Urinary bladder (tissue), 3 donors: ENCODE measurements at regions not wholly inside any gene's neighbourhood (a gene's known extent, or its start where the extent isn't known, plus 50 kb on each side); places are given as distances from the start of the nearest gene placed in this dataset.

Source experiments
- DNase-seq: peaks from one replicate; pipeline ENCODE4 v3.0.0-alpha.2; 2015; ENCODE audit errors: extremely low spot score
- H3K27ac ChIP-seq: one replicate; pipeline ENCODE4 v1.5.1; 2013; ENCODE audit warnings: low read depth, mild to moderate bottlenecking, moderate library complexity
- H3K36me3 ChIP-seq: one replicate; pipeline ENCODE4 v1.6.1; 2013; ENCODE audit warnings: mild to moderate bottlenecking, moderate library complexity; ENCODE audit not compliant: insufficient read depth
- H3K4me1 ChIP-seq: one replicate; pipeline ENCODE4 v1.6.1; 2013; ENCODE audit warnings: mild to moderate bottlenecking, moderate library complexity; ENCODE audit not compliant: insufficient read depth
- H3K4me3 ChIP-seq: one replicate; pipeline ENCODE4 v1.5.1; 2013; ENCODE audit warnings: low read depth, low read length
- WGBS: extraction: QIAGEN DNeasy Blood & Tissue Kit; methylation state at CpG from one replicate; pipeline ENCODE4 v1.1.7; 2013; 5-methylcytosine and 5-hydroxymethylcytosine counted together
- donor health status: healthy with polysubstance abuse.
- donor health status: healthy.

- H3K27ac ChIP-seq: no peak overlapping the region
- WGBS: 38% methylated on average over 1 of the region's 1 CpG
- no peak for DNase-seq
- no peaks in the 10 kb centered on the region for H3K4me1 ChIP-seq
- H3K36me3 ChIP-seq: no peaks in the 10 kb centered on the region
- no peak overlapping the region for H3K4me3 ChIP-seq
Measured at GRCh38 chr18:72206814-72207213, 337.3 kb downstream of the CBLN2 start.

DNA sequence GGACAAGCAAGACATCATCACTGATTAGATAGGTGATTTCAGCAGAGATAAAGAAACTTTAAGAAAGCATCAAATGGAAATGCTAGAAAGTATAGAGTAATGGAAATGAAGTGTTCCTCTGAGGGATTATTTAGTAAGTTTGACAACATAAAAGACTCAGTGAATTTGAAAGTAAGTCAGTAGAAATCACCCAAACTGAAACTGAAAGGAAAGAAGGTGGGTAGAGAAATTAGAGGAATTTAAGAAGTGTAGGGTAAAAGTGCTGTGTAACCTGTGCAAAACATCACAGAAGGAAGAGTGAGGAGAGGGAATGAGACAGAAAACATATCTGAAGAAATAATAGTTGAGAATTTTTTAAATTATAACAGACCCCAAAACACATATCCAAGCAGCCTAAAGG, 343.1 kb downstream of the CBLN2 start:
- H3K4me3 ChIP-seq: no peak overlapping the region
- no peak for DNase-seq
- H3K4me1 ChIP-seq: no peaks in the 10 kb centered on the region
- no peak overlapping the region for H3K27ac ChIP-seq
- no peaks in the 10 kb centered on the region for H3K36me3 ChIP-seq

- Histone ChIP-seq H3K27ac (no peak overlapping the region), H3K4me1 (no peaks in the 10 kb centered on the region), H3K36me3 (no peaks in the 10 kb centered on the region), H3K4me3 (no peak overlapping the region)
- DNase-seq: no peak
Measured at GRCh38 chr18:72197591-72197990, 346.6 kb downstream of the CBLN2 start.

- no peak for DNase-seq
- WGBS: 85% methylated on average over 6 of the region's 6 CpGs
- no peaks in the 10 kb centered on the region for H3K4me1 ChIP-seq
- no peak overlapping the region for H3K27ac ChIP-seq
- H3K36me3 ChIP-seq: no peaks in the 10 kb centered on the region
- H3K4me3 ChIP-seq: no peak overlapping the region
Measured at GRCh38 chr18:72194072-72194471, 350.1 kb downstream of the CBLN2 start.

GRCh38 chr18:72187956-72188355, 356.2 kb downstream of the CBLN2 start:
- Histone ChIP-seq H3K36me3 (no peaks in the 10 kb centered on the region), H3K4me3 (no peak overlapping the region), H3K27ac (no peak overlapping the region), H3K4me1 (no peaks in the 10 kb centered on the region)
- WGBS: 67% methylated on average over 2 of the region's 2 CpGs
- DNase-seq: no peak

DNA sequence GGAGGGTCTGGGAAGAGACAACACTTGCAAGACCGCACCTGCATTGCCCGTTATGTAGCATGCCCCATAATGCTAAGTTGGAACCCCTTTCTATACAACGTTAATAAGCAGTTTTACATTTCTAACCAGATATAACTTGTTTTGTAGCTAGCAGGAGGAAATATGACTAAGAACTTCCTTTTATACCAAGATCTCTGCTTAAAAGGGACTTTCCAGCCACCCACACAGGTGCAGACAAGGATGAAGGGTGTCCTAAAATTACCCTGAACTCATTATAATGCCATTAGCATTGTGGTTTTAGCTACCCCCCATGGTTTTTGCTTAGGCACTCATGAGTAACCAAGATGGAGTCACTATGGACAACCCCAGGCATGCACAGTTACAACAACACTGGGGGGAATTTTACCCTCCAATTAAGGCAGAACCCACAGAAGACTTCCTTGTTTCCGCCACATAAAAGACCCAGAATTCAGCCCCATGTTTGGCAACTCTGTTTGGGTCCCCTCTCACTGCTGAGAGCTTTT, 362.8 kb downstream of the CBLN2 start:
- 90% methylated on average over 4 of the region's 4 CpGs for WGBS
- DNase-seq: no peak
- Histone ChIP-seq H3K4me1 (no peaks in the 10 kb centered on the region), H3K36me3 (no peaks in the 10 kb centered on the region), H3K4me3 (no peak overlapping the region), H3K27ac (no peak overlapping the region)

- DNase-seq: no peak
- H3K36me3 ChIP-seq: no peaks in the 10 kb centered on the region
- no peak overlapping the region for H3K27ac ChIP-seq
- no peak overlapping the region for H3K4me3 ChIP-seq
- H3K4me1 ChIP-seq: no peaks in the 10 kb centered on the region
Measured at GRCh38 chr18:72180689-72181088, 363.5 kb downstream of the CBLN2 start.

DNA sequence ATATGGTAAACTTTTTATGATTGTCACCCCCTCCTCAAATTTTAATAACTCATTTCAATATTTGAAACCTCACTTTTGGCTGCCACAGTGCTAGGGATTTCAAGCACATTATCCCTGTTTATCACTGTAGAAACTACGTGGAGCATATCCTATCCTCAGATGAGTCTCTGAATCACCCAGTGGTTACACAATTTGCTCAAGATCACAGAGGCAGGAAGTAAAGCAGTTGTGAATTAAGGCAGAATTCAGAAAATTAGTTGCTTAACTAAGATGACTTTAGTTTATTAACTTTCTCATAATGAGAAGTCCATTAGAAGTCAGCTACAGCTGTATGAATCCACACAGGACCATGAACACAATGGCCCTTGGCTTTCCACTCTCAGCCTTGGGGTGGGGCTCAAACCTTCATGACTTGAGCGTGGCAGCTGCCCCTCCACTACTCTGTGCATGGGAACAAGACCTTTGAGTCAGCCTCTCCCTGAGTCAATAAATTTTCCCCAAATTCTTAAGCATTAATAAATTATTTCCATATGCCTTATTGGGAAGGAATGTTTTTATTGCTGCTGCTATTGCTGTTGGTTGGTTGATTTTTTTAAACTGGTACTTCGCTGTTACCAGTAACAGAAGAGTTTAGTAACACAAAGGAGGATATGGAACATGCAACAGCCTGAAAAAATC, 369.0 kb downstream of the CBLN2 start:
- DNase-seq: no peak
- Histone ChIP-seq H3K27ac (no peak overlapping the region), H3K4me1 (no peaks in the 10 kb centered on the region), H3K36me3 (no peaks in the 10 kb centered on the region), H3K4me3 (no peak overlapping the region)
- WGBS: 63% methylated on average over 3 of the region's 3 CpGs

- no peak for DNase-seq
- Histone ChIP-seq H3K4me3 (no peak overlapping the region), H3K36me3 (no peaks in the 10 kb centered on the region), H3K4me1 (no peaks in the 10 kb centered on the region), H3K27ac (no peak overlapping the region)
- 56% methylated on average over 2 of the region's 2 CpGs for WGBS
Measured at GRCh38 chr18:72171596-72171995, 372.5 kb downstream of the CBLN2 start.

DNA sequence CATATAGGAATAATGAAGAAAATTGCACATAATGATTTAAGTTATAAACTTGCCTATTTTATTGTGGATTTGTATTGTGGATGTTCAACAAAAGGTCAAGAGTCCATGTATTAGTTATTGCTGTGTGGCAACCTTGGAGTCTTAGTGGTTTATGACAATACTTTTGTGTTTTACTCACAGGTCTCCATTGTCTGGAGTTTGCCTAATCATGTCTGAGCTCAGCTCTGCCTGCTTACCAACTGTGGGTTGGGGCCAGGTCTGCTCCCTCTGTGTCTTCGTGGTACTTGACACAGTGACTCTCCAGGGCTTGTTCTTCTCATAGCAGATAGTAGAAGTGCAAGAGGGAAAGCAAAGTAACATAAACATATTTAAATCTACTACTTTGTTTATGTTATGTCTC, 382.5 kb downstream of the CBLN2 start:
- no peak for DNase-seq
- 52% methylated on average over 1 of the region's 1 CpG for WGBS
- H3K4me3 ChIP-seq: no peak overlapping the region

DNA sequence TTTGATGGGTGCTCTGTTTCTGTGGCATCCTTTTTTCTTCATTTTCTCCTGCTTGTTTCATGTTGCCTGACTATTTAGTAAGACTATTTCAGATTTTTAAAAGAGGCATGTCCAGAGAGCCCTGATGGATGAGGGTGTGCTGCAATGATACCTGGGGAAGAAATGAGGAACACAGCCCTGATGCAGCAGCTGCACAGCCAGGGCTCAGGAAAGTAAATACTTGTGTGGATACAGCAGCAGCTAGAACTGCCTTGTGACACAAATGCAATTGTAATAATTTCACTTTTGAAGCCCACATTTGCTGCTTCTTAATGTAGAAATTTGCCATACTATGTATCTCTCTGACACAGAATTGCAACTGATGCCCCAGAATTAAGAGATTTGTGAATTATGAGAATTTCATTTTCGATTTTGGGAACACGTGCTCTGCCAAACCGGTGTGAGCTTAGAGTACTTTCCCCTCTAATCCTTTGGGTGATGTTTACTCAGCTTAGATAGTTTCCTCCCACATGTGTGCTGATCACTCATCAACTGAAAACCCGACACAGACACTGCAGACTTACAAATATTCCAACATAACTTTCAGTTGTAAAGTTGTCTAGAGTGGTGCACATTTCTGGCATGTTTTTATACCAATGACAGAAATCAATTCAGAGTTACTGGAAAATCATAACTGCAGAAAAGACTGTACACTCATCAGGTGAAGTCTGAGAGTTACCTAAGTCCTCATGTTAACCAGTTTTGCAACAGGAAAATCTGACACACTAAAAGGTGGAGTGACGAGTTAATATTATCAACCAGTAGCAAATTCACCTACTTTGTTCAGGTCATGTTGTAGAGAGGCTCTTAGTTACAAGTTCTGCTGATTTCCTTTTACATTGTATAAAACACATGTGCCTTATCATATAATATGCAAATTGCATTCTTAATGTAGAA, 383.4 kb downstream of the CBLN2 start:
- H3K27ac ChIP-seq: no peak overlapping the region
- DNase-seq: no peak
- no peaks in the 10 kb centered on the region for H3K4me1 ChIP-seq
- H3K4me3 ChIP-seq: no peak overlapping the region
- H3K36me3 ChIP-seq: no peaks in the 10 kb centered on the region
- 41% methylated on average over 5 of the region's 5 CpGs for WGBS

More for the DNA sequence above, 382.5 kb downstream of the CBLN2 start:
- Histone ChIP-seq H3K36me3 (no peaks in the 10 kb centered on the region), H3K4me1 (no peaks in the 10 kb centered on the region), H3K27ac (no peak overlapping the region)

DNA sequence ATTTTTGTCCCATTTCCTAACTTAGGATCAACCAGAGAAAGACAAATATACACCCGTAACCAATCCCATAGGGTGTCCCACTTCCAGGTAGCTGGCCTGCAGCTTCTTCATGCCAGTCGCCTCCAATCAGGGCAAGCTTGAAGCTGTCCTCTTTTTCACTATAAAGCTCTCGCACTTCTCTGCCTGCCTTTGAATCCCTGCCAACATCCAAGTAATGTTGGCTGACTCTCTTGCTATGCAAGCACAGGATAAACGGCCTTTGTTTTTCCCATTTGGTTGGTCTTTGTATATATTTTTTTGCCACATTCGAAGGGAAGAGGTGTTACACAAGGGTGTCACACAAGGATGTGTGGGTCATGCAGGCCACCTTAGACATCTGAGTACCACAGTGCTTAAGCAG, 388.8 kb downstream of the CBLN2 start:
- no peaks in the 10 kb centered on the region for H3K4me1 ChIP-seq
- no peak for DNase-seq
- no peak overlapping the region for H3K4me3 ChIP-seq
- WGBS: 35% methylated on average over 5 of the region's 5 CpGs
- no peaks in the 10 kb centered on the region for H3K36me3 ChIP-seq
- H3K27ac ChIP-seq: no peak overlapping the region

- no peak overlapping the region for H3K4me3 ChIP-seq
- no peak for DNase-seq
- no peaks in the 10 kb centered on the region for H3K4me1 ChIP-seq
- 82% methylated on average over 2 of the region's 2 CpGs for WGBS
- H3K36me3 ChIP-seq: no peaks in the 10 kb centered on the region
- no peak overlapping the region for H3K27ac ChIP-seq
Measured at GRCh38 chr18:72154926-72155325, 389.2 kb downstream of the CBLN2 start.

- WGBS: 96% methylated on average over 6 of the region's 6 CpGs
- no peaks in the 10 kb centered on the region for H3K36me3 ChIP-seq
- H3K27ac ChIP-seq: no peak overlapping the region
- no peak overlapping the region for H3K4me3 ChIP-seq
- no peak for DNase-seq
- no peaks in the 10 kb centered on the region for H3K4me1 ChIP-seq
Measured at GRCh38 chr18:72152935-72153334, 391.2 kb downstream of the CBLN2 start.
